CD4-positive, alpha-beta memory T cell (primary cell): ENCODE measurements at regions not wholly inside any gene's neighbourhood (a gene's known extent, or its start where the extent isn't known, plus 50 kb on each side); places are given as distances from the start of the nearest gene placed in this dataset.

ENCODE experiments used
- CTCF ChIA-PET: fragments of 350-600 bp; sonication (Branson Sonifier 250); formaldehyde crosslinking; loops from one replicate; lab custom pipeline; 2021; ENCODE audit warnings: inconsistent platforms; ENCODE audit not compliant: partially characterized antibody; lab: Charles Lee
- POLR2A ChIA-PET: fragments of 350-600 bp; sonication (Branson Sonifier 250); formaldehyde crosslinking; loops from one replicate; lab custom pipeline; 2021; ENCODE audit not compliant: partially characterized antibody; lab: Charles Lee
- DNase-seq, 5 donors: peaks; one replicate each; pipeline versions ENCODE4 v3.0.0 to v3.0.0-alpha.2; 2020 to 2022; ENCODE audit warnings: mixed read lengths in 1 of 5
- H3K27ac ChIP-seq: one replicate; pipeline ENCODE4 v1.7.0; 2013; ENCODE audit warnings: low read depth, low read length
- H3K27me3 ChIP-seq: 2 replicates; pipeline ENCODE4 v1.7.0; 2013; ENCODE audit warnings: mild to moderate bottlenecking, low read length, moderate library complexity; ENCODE audit not compliant: insufficient read depth
- H3K36me3 ChIP-seq: 2 replicates; pipeline ENCODE4 v1.7.0; 2013; ENCODE audit warnings: mild to moderate bottlenecking, low read length, moderate library complexity; ENCODE audit not compliant: insufficient read depth
- H3K4me1 ChIP-seq: 2 replicates; pipeline ENCODE4 v1.7.0; 2013; ENCODE audit warnings: mild to moderate bottlenecking, low read length, moderate library complexity; ENCODE audit not compliant: insufficient read depth
- H3K4me3 ChIP-seq, 2 donors: one replicate each; pipeline ENCODE4 v1.7.0; 2013; ENCODE audit warnings: low read length in 2 of 2, mild to moderate bottlenecking in 1 of 2
- H3K9me3 ChIP-seq, 2 donors: one replicate each; pipeline ENCODE4 v1.7.0; 2013; ENCODE audit warnings: low read length in 2 of 2, control low read depth in 1 of 2; ENCODE audit not compliant: control insufficient read depth in 1 of 2
- H3K27ac Mint-ChIP-seq, 7 donors: one replicate each; pipeline ENCODE4 v1.8.0; 2020 to 2021; ENCODE audit warnings: mixed read lengths in 7 of 7, mild to moderate bottlenecking in 6 of 7, inconsistent platforms in 3 of 7, moderate library complexity in 3 of 7
- H3K27me3 Mint-ChIP-seq, 2 donors: one replicate each; pipeline ENCODE4 v1.8.0; 2020 to 2021; ENCODE audit warnings: mixed read lengths in 2 of 2
- H3K36me3 Mint-ChIP-seq, 2 donors: one replicate each; pipeline ENCODE4 v1.8.0; 2020 to 2021; ENCODE audit warnings: mixed read lengths in 2 of 2, inconsistent platforms in 1 of 2, mild to moderate bottlenecking in 1 of 2
- H3K4me1 Mint-ChIP-seq, 4 donors: one replicate each; pipeline ENCODE4 v1.8.0; 2020 to 2021; ENCODE audit warnings: mixed read lengths in 4 of 4, mild to moderate bottlenecking in 1 of 4
- H3K4me3 Mint-ChIP-seq, 8 donors: one replicate each; pipeline ENCODE4 v1.8.0; 2020 to 2021; ENCODE audit warnings: mixed read lengths in 8 of 8, mild to moderate bottlenecking in 7 of 8, moderate library complexity in 6 of 8, inconsistent platforms in 3 of 8
- H3K9me3 Mint-ChIP-seq, 8 donors: one replicate each; pipeline ENCODE4 v1.8.0; 2020 to 2021; ENCODE audit warnings: mixed read lengths in 8 of 8, mild to moderate bottlenecking in 5 of 8, inconsistent platforms in 3 of 8, moderate library complexity in 1 of 8
- intact Hi-C: fragments of 100-400 bp; cut with micrococcal nuclease; formaldehyde crosslinking; loops from one replicate; pipeline ENCODE4 v1.15.1; 2023

- H3K4me3 Mint-ChIP-seq: no peak overlapping the region
- no peak overlapping the region for H3K4me3 ChIP-seq
- no peaks in the 10 kb centered on the region for H3K4me1 Mint-ChIP-seq
- H3K36me3 Mint-ChIP-seq: no peaks in the 10 kb centered on the region
- no peaks in the 10 kb centered on the region for H3K27me3 ChIP-seq
- peaks cover 0 to 3% of the 10 kb centered on the region in 2 donors for H3K27me3 Mint-ChIP-seq
- H3K27ac Mint-ChIP-seq: no peak overlapping the region
- POLR2A ChIA-PET: no interaction called here
- CTCF ChIA-PET: no interaction called here
- intact Hi-C loops: no loop called here
- H3K4me1 ChIP-seq: no peaks in the 10 kb centered on the region
- no peak overlapping the region for H3K27ac ChIP-seq
- peaks cover 2 to 30% (median 18%) of the 10 kb centered on the region in 8 donors for H3K9me3 Mint-ChIP-seq
- H3K9me3 ChIP-seq: no peaks in the 10 kb centered on the region
- no peaks in the 10 kb centered on the region for H3K36me3 ChIP-seq
- no peak for DNase-seq
Measured at GRCh38 chr1:101653482-101653946, 343.2 kb downstream of the OLFM3 start.

- POLR2A ChIA-PET: no interaction called here
- Mint-ChIP-seq H3K4me1 (no peaks in the 10 kb centered on the region), H3K9me3 (peaks cover 2 to 41% (median 21%) of the 10 kb centered on the region in 8 donors), H3K36me3 (peaks cover 0 to 5% of the 10 kb centered on the region in 2 donors), H3K27ac (no peak overlapping the region), H3K27me3 (peaks cover 0 to 1% of the 10 kb centered on the region in 2 donors), H3K4me3 (no peak overlapping the region)
- Histone ChIP-seq H3K36me3 (no peaks in the 10 kb centered on the region), H3K4me1 (no peaks in the 10 kb centered on the region), H3K9me3 (no peaks in the 10 kb centered on the region), H3K4me3 (no peak overlapping the region), H3K27ac (no peak overlapping the region), H3K27me3 (no peaks in the 10 kb centered on the region)
- intact Hi-C loops: no loop called here
- CTCF ChIA-PET: no interaction called here
- no peak for DNase-seq
Measured at GRCh38 chr1:101664726-101665125, 332.0 kb downstream of the OLFM3 start.

- Mint-ChIP-seq H3K36me3 (peaks cover 0 to 5% of the 10 kb centered on the region in 2 donors), H3K27ac (no peak overlapping the region), H3K4me3 (no peak overlapping the region), H3K27me3 (peaks cover 0 to 1% of the 10 kb centered on the region in 2 donors), H3K4me1 (no peaks in the 10 kb centered on the region), H3K9me3 (peaks cover 2 to 24% (median 10%) of the 10 kb centered on the region in 8 donors)
- Histone ChIP-seq H3K4me3 (no peak overlapping the region), H3K36me3 (no peaks in the 10 kb centered on the region), H3K27ac (no peak overlapping the region), H3K4me1 (no peaks in the 10 kb centered on the region), H3K27me3 (no peaks in the 10 kb centered on the region), H3K9me3 (no peaks in the 10 kb centered on the region)
- no peak for DNase-seq
- ChIA-PET CTCF (no interaction called here), POLR2A (no interaction called here)
- intact Hi-C loops: no loop called here
Measured at GRCh38 chr1:101667761-101668160, 329.0 kb downstream of the OLFM3 start.

- intact Hi-C loops: no loop called here
- CTCF ChIA-PET: interaction anchor here (1.5 kb wide), 1 partner anchor 8 kb away, joined by 4 read pairs; no protein-coding TSS in a partner anchor
- Mint-ChIP-seq H3K27me3 (no peaks in the 10 kb centered on the region), H3K4me3 (no peak overlapping the region), H3K4me1 (no peaks in the 10 kb centered on the region), H3K36me3 (no peaks in the 10 kb centered on the region), H3K27ac (no peak overlapping the region), H3K9me3 (peaks cover 0 to 2% (median 0%) of the 10 kb centered on the region in 8 donors)
- no peak overlapping the region for H3K27ac ChIP-seq
- H3K9me3 ChIP-seq: no peaks in the 10 kb centered on the region
- H3K4me3 ChIP-seq: no peak overlapping the region
- POLR2A ChIA-PET: no interaction called here
- no peak for DNase-seq
- no peaks in the 10 kb centered on the region for H3K4me1 ChIP-seq
- no peaks in the 10 kb centered on the region for H3K27me3 ChIP-seq
- H3K36me3 ChIP-seq: no peaks in the 10 kb centered on the region
Measured at GRCh38 chr1:101683136-101683535, 313.6 kb downstream of the OLFM3 start.

GRCh38 chr1:101683561-101683960, 313.2 kb downstream of the OLFM3 start:
- Mint-ChIP-seq H3K27ac (no peak overlapping the region), H3K27me3 (no peaks in the 10 kb centered on the region), H3K9me3 (peaks cover 0 to 2% (median 0%) of the 10 kb centered on the region in 8 donors), H3K36me3 (no peaks in the 10 kb centered on the region), H3K4me3 (no peak overlapping the region), H3K4me1 (no peaks in the 10 kb centered on the region)
- DNase-seq: no peak
- H3K9me3 ChIP-seq: no peaks in the 10 kb centered on the region
- ChIA-PET CTCF (interaction anchor here (1.5 kb wide), 1 partner anchor 8 kb away, joined by 4 read pairs; no protein-coding TSS in a partner anchor), POLR2A (no interaction called here)
- H3K27me3 ChIP-seq: no peaks in the 10 kb centered on the region
- H3K27ac ChIP-seq: no peak overlapping the region
- intact Hi-C loops: no loop called here
- H3K36me3 ChIP-seq: no peaks in the 10 kb centered on the region
- no peak overlapping the region for H3K4me3 ChIP-seq
- no peaks in the 10 kb centered on the region for H3K4me1 ChIP-seq

GRCh38 chr1:101697072-101697471, 299.7 kb downstream of the OLFM3 start:
- no peaks in the 10 kb centered on the region for H3K9me3 ChIP-seq
- Mint-ChIP-seq H3K4me1 (no peaks in the 10 kb centered on the region), H3K27ac (no peak overlapping the region), H3K4me3 (no peak overlapping the region), H3K36me3 (no peaks in the 10 kb centered on the region), H3K27me3 (peaks cover 0 to 3% of the 10 kb centered on the region in 2 donors), H3K9me3 (peaks cover 0 to 2% (median 0%) of the 10 kb centered on the region in 8 donors)
- no peaks in the 10 kb centered on the region for H3K36me3 ChIP-seq
- no peak overlapping the region for H3K4me3 ChIP-seq
- no peaks in the 10 kb centered on the region for H3K4me1 ChIP-seq
- ChIA-PET POLR2A (no interaction called here), CTCF (no interaction called here)
- H3K27me3 ChIP-seq: no peaks in the 10 kb centered on the region
- H3K27ac ChIP-seq: no peak overlapping the region
- DNase-seq: no peak
- intact Hi-C loops: no loop called here

GRCh38 chr1:101698681-101699080, 298.0 kb downstream of the OLFM3 start:
- ChIA-PET POLR2A (no interaction called here), CTCF (no interaction called here)
- Histone ChIP-seq H3K4me1 (no peaks in the 10 kb centered on the region), H3K9me3 (no peaks in the 10 kb centered on the region), H3K27ac (no peak overlapping the region), H3K27me3 (no peaks in the 10 kb centered on the region), H3K36me3 (no peaks in the 10 kb centered on the region), H3K4me3 (no peak overlapping the region)
- intact Hi-C loops: no loop called here
- Mint-ChIP-seq H3K9me3 (peaks cover 0 to 2% (median 0%) of the 10 kb centered on the region in 8 donors), H3K4me3 (no peak overlapping the region), H3K27ac (no peak overlapping the region), H3K27me3 (peaks cover 0 to 3% of the 10 kb centered on the region in 2 donors), H3K36me3 (no peaks in the 10 kb centered on the region), H3K4me1 (no peaks in the 10 kb centered on the region)
- no peak for DNase-seq

GRCh38 chr1:101704895-101705294, 291.8 kb downstream of the OLFM3 start:
- Histone ChIP-seq H3K27me3 (no peaks in the 10 kb centered on the region), H3K36me3 (no peaks in the 10 kb centered on the region), H3K4me3 (no peak overlapping the region), H3K4me1 (no peaks in the 10 kb centered on the region), H3K27ac (no peak overlapping the region), H3K9me3 (no peaks in the 10 kb centered on the region)
- Mint-ChIP-seq H3K4me1 (no peaks in the 10 kb centered on the region), H3K27ac (no peak overlapping the region), H3K9me3 (no peaks in the 10 kb centered on the region), H3K4me3 (no peak overlapping the region), H3K27me3 (no peaks in the 10 kb centered on the region), H3K36me3 (no peaks in the 10 kb centered on the region)
- ChIA-PET POLR2A (no interaction called here), CTCF (no interaction called here)
- intact Hi-C loops: no loop called here
- no peak for DNase-seq
